SK-N-SH treated with all-trans-retinoic acid at 6 μM for 48 hours (cell line): ENCODE measurements at regions not wholly inside any gene's neighbourhood (a gene's known extent, or its start where the extent isn't known, plus 50 kb on each side); places are given as distances from the start of the nearest gene placed in this dataset.

Experiments used
- ATAC-seq: fragments of 200-7000 bp; cut with Tn5 transposase; 3 replicates; pipeline ENCODE4 v1.9.1; 2020; ENCODE audit warnings: mild to moderate bottlenecking, moderate library complexity
- ARNTL ChIP-seq: fragments of 450-650 bp; formaldehyde crosslinking; IDR thresholded peaks from 2 replicates; pipeline ENCODE4 v1.5.0; 2020; ENCODE audit warnings: low read depth, mild to moderate bottlenecking, moderate library complexity, borderline replicate concordance
- BACH2 ChIP-seq: fragments of 250-450 bp; sonication (Bioruptor Pico); IDR thresholded peaks from 2 replicates; pipeline ENCODE4 v1.9.0; 2021; ENCODE audit warnings: mild to moderate bottlenecking, borderline replicate concordance
- CSDC2 ChIP-seq: fragments of 250-450 bp; sonication (Bioruptor Pico); IDR thresholded peaks from 2 replicates; pipeline ENCODE4 v1.5.0; 2020; ENCODE audit warnings: mild to moderate bottlenecking, moderate library complexity
- GLIS3 ChIP-seq: fragments of 250-450 bp; sonication (Bioruptor Pico); IDR thresholded peaks from 2 replicates; pipeline ENCODE4 v1.5.0; 2020; ENCODE audit warnings: mild to moderate bottlenecking, moderate library complexity
- ISL1 ChIP-seq: fragments of 250-450 bp; sonication (Bioruptor Pico); IDR thresholded peaks from 2 replicates; pipeline ENCODE4 v2.1.2; 2022; ENCODE audit warnings: mild to moderate bottlenecking, moderate library complexity
- OSR1 ChIP-seq: fragments of 250-450 bp; sonication (Bioruptor Pico); IDR thresholded peaks from 2 replicates; pipeline ENCODE4 v1.8.0; 2022; ENCODE audit warnings: moderate library complexity, mild to moderate bottlenecking, inconsistent platforms
- PATZ1 ChIP-seq: fragments of 250-450 bp; sonication (Bioruptor Pico); IDR thresholded peaks from 2 replicates; pipeline ENCODE4 v1.8.0; 2020; ENCODE audit warnings: mild to moderate bottlenecking, moderate library complexity, borderline replicate concordance
- PPARA ChIP-seq: fragments of 250-450 bp; sonication (Bioruptor Pico); IDR thresholded peaks from 2 replicates; pipeline ENCODE4 v1.5.0; 2020; ENCODE audit warnings: mild to moderate bottlenecking, borderline replicate concordance
- RARB ChIP-seq: fragments of 250-450 bp; sonication (Bioruptor Pico); IDR thresholded peaks from 2 replicates; pipeline ENCODE4 v1.8.0; 2021; ENCODE audit warnings: mild to moderate bottlenecking, moderate library complexity
- TCF4 ChIP-seq: fragments of 250-450 bp; sonication (Bioruptor Pico); IDR thresholded peaks from 2 replicates; pipeline ENCODE4 v1.8.0; 2021; ENCODE audit warnings: mild to moderate bottlenecking, moderate library complexity, borderline replicate concordance
- TOX ChIP-seq: fragments of 250-450 bp; sonication (Bioruptor Pico); IDR thresholded peaks from 2 replicates; pipeline ENCODE4 v1.8.0; 2021; ENCODE audit warnings: mild to moderate bottlenecking, moderate library complexity, borderline replicate concordance
- TSHZ2 ChIP-seq: fragments of 250-450 bp; sonication (Bioruptor Pico); IDR thresholded peaks from 2 replicates; pipeline ENCODE4 v1.5.0; 2020; ENCODE audit warnings: mild to moderate bottlenecking, moderate library complexity
- ZC3H10 ChIP-seq: fragments of 250-450 bp; sonication (Bioruptor Pico); IDR thresholded peaks from 2 replicates; pipeline ENCODE4 v1.5.1; 2021; ENCODE audit warnings: mild to moderate bottlenecking, moderate library complexity
- ZFP3 ChIP-seq: fragments of 250-450 bp; sonication (Bioruptor Pico); IDR thresholded peaks from 2 replicates; pipeline ENCODE4 v1.5.0; 2020; ENCODE audit warnings: mild to moderate bottlenecking, moderate library complexity
- ZFP30 ChIP-seq: fragments of 450-650 bp; formaldehyde crosslinking; IDR thresholded peaks from 2 replicates; pipeline ENCODE4 v1.5.0; 2022; ENCODE audit warnings: mild to moderate bottlenecking, moderate library complexity
- ZNF565 ChIP-seq: fragments of 450-650 bp; formaldehyde crosslinking; conservative IDR thresholded peaks from 2 replicates; pipeline ENCODE4 v1.5.0; 2020; ENCODE audit warnings: low read depth, mild to moderate bottlenecking, moderate library complexity
- ZNF70 ChIP-seq: fragments of 450-650 bp; formaldehyde crosslinking; IDR thresholded peaks from 2 replicates; pipeline ENCODE4 v1.5.0; 2020; ENCODE audit warnings: mild to moderate bottlenecking, moderate library complexity
- ZNF8 ChIP-seq: fragments of 450-650 bp; formaldehyde crosslinking; IDR thresholded peaks from 2 replicates; pipeline ENCODE4 v1.5.0; 2020; ENCODE audit warnings: mild to moderate bottlenecking, moderate library complexity
- TF ChIP-seq, protein P1 (sequence below): fragments of 250-450 bp; sonication (Bioruptor Pico); IDR thresholded peaks from 2 replicates; pipeline ENCODE4 v1.5.1; 2020; ENCODE audit warnings: low read depth, mild to moderate bottlenecking, moderate library complexity
- TF ChIP-seq, protein P2 (sequence below): fragments of 250-450 bp; sonication (Bioruptor Pico); IDR thresholded peaks from 2 replicates; pipeline ENCODE4 v1.5.1; 2021; ENCODE audit warnings: mild to moderate bottlenecking, moderate library complexity

DNA sequence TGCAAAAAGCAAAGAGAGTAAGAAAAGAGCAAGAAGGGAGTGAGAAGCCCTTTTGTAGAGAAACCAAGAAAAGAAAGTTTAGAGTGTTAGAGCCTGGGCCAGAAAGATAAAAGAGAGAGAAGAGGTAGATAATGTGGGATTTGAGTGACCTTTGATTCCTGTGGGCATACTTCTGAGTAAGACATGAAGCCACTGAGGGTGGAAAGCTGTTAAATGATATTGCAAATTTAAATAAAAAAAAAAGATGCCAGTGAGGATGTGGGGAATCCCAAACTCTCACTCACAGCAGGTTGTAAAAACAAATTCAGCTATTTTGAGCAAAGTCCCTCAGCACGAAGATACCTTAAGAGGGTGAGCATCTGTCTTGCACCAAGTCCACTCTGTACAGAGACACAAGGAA, 59.4 kb upstream of the TOP3B start:
- TF ChIP-seq, protein P1, sequence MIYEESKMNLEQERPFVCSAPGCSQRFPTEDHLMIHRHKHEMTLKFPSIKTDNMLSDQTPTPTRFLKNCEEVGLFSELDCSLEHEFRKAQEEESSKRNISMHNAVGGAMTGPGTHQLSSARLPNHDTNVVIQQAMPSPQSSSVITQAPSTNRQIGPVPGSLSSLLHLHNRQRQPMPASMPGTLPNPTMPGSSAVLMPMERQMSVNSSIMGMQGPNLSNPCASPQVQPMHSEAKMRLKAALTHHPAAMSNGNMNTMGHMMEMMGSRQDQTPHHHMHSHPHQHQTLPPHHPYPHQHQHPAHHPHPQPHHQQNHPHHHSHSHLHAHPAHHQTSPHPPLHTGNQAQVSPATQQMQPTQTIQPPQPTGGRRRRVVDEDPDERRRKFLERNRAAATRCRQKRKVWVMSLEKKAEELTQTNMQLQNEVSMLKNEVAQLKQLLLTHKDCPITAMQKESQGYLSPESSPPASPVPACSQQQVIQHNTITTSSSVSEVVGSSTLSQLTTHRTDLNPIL (CRISPR knock-in tag), result no peak
- TF ChIP-seq ARNTL (no peak), BACH2 (no peak), ZNF70 (CRISPR knock-in tag) (no peak), ZFP30 (CRISPR knock-in tag) (no peak), OSR1 (CRISPR knock-in tag) (no peak), GLIS3 (CRISPR knock-in tag) (no peak), CSDC2 (CRISPR knock-in tag) (no peak), RARB (CRISPR knock-in tag) (no peak), ZNF565 (CRISPR knock-in tag) (no peak), PATZ1 (no peak), TCF4 (CRISPR knock-in tag) (no peak)
- no peak for ATAC-seq

DNA sequence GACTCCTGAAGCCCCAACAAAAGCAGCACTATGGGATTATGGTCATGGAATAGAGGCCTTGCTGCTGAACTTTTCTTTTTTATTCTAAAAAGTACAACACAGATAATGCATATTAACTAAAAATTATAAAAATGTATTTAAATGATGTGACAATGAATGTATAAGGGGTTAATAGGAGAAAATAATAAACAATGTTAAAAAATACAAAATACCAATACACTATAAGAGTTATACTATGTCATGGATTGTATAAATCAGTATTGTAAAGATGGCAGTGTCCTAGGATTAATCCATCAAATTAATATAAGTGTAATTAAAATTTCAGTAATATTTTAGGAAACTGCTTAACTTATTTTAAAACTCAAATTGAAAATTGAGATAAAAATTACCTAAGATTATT, 58.3 kb upstream of the TOP3B start:
- no peak for ATAC-seq
- TF ChIP-seq ZC3H10 (CRISPR knock-in tag) (no peak), RARB (CRISPR knock-in tag) (no peak), ZNF70 (CRISPR knock-in tag) (no peak), TSHZ2 (CRISPR knock-in tag) (no peak), PPARA (CRISPR knock-in tag) (no peak), TOX (CRISPR knock-in tag) (no peak), BACH2 (no peak), ZFP3 (no peak), ZNF565 (CRISPR knock-in tag) (no peak)
- TF ChIP-seq, protein P2, sequence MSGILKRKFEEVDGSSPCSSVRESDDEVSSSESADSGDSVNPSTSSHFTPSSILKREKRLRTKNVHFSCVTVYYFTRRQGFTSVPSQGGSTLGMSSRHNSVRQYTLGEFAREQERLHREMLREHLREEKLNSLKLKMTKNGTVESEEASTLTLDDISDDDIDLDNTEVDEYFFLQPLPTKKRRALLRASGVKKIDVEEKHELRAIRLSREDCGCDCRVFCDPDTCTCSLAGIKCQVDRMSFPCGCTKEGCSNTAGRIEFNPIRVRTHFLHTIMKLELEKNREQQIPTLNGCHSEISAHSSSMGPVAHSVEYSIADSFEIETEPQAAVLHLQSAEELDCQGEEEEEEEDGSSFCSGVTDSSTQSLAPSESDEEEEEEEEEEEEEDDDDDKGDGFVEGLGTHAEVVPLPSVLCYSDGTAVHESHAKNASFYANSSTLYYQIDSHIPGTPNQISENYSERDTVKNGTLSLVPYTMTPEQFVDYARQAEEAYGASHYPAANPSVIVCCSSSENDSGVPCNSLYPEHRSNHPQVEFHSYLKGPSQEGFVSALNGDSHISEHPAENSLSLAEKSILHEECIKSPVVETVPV (CRISPR knock-in tag), result no peak

DNA sequence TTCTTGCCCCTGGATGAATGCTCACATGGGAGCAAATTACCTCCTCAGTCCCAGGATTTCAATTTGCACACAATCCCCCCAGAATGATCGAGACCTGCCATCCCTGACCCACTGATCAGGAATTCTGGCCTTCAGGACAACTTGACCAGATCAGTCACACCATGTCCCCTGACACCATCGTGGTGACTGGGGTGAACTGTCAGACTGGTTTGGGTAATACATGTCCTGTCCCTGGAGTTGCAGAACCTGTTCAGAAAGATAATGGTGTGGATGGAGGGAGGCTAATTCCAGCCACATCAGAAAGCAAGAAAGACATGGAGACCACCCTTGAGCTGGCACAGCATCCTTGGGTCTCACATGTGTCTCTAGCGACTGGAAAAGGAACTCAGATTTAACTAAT, 57.9 kb upstream of the TOP3B start:
- TF ChIP-seq ZNF70 (CRISPR knock-in tag), result no peak
- TF ChIP-seq GLIS3 (CRISPR knock-in tag), result no peak
- TF ChIP-seq CSDC2 (CRISPR knock-in tag), result no peak
- TF ChIP-seq, protein P1 (CRISPR knock-in tag), result no peak
- TF ChIP-seq ISL1 (CRISPR knock-in tag), result no peak
- no peak for TF ChIP-seq ZFP3
- TF ChIP-seq ZNF8 (CRISPR knock-in tag), result no peak
- TF ChIP-seq TSHZ2 (CRISPR knock-in tag), result no peak

More for the DNA sequence above, 57.9 kb upstream of the TOP3B start:
- ATAC-seq, result no peak
